ENCODE measurements at regions not wholly inside any gene's neighbourhood (a gene's known extent, or its start where the extent isn't known, plus 50 kb on each side); places are given as distances from the start of the nearest gene placed in this dataset.

DNA sequence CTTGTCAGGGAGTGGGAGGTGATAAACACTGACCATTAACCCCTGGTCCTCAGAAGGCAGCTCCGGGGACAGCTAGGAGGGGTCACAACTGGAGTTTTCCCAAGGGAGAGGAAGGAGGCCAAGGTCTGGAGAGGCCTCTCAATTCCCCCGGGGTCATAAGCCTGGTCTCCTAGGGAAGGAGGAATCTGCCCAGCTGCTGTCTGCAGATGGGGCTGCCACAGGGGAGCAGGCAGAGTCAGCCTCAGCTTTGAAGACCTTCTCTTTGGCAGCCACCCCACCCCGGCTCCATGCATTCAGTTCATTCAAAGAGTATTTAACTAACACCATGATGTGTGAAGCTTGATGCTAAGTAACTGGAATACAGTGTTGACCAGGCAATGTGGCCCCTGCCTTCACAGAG lies 74.6 kb upstream of the HSPA9 start:
- no peak overlapping the region for H3K4me2 ChIP-seq (ENCODE audit: low read depth, low read length)
- H3K4me1 ChIP-seq (ENCODE audit: control insufficient read depth, insufficient read depth, low read length), result peaks cover 6% of the 10 kb centered on the region; the same call in 1 of the 2 replicates
- no peaks in the 10 kb centered on the region for H3K9me3 ChIP-seq (ENCODE audit: control insufficient read depth, insufficient read depth, low read length)
- H3K14ac ChIP-seq (replicated peaks; ENCODE audit: low read depth, low read length), result no peak overlapping the region
- ChIA-PET CTCF (no interaction called here), POLR2A (ENCODE audit: unreplicated experiment) (no interaction called here)
- H2BK15ac ChIP-seq (ENCODE audit: low read depth, low read length), result no peak overlapping the region
- H4K8ac ChIP-seq (ENCODE audit: low read depth in 2 of 2, low read length in 2 of 2), result no peak overlapping the region
- H2BK5ac ChIP-seq (ENCODE audit: low read depth, low read length, poor library complexity, severe bottlenecking), result no peak overlapping the region
- TF ChIP-seq, protein P1, sequence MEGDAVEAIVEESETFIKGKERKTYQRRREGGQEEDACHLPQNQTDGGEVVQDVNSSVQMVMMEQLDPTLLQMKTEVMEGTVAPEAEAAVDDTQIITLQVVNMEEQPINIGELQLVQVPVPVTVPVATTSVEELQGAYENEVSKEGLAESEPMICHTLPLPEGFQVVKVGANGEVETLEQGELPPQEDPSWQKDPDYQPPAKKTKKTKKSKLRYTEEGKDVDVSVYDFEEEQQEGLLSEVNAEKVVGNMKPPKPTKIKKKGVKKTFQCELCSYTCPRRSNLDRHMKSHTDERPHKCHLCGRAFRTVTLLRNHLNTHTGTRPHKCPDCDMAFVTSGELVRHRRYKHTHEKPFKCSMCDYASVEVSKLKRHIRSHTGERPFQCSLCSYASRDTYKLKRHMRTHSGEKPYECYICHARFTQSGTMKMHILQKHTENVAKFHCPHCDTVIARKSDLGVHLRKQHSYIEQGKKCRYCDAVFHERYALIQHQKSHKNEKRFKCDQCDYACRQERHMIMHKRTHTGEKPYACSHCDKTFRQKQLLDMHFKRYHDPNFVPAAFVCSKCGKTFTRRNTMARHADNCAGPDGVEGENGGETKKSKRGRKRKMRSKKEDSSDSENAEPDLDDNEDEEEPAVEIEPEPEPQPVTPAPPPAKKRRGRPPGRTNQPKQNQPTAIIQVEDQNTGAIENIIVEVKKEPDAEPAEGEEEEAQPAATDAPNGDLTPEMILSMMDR (conservative IDR thresholded peaks at IDR 0.05; ENCODE audit: low read depth, low read length), result no peak
- TF ChIP-seq SMC3 (IDR thresholded peaks at IDR 0.05; ENCODE audit: low read depth, low read length), result no peak
- TF ChIP-seq NFE2L2 (IDR thresholded peaks at IDR 0.05; ENCODE audit: low read depth, low read length), result no peak
- TF ChIP-seq FOS (IDR thresholded peaks at IDR 0.05; ENCODE audit: low read depth, low read length), result no peak
- no peak for TF ChIP-seq MAFK (IDR thresholded peaks at IDR 0.05; ENCODE audit: low read depth, low read length)
- TF ChIP-seq RCOR1 (IDR thresholded peaks at IDR 0.05; ENCODE audit: insufficient replicate concordance, low read length), result no peak
- no peak for TF ChIP-seq CEBPB (IDR thresholded peaks at IDR 0.05; ENCODE audit: low read depth, low read length)
- TF ChIP-seq RAD21 (IDR thresholded peaks at IDR 0.05; ENCODE audit: low read length), result no peak
- no peak for TF ChIP-seq POLR2A (IDR thresholded peaks at IDR 0.05; ENCODE audit: low read depth, low read length)
- no peak for TF ChIP-seq MAZ (IDR thresholded peaks at IDR 0.05; ENCODE audit: borderline replicate concordance, low read depth, low read length)
- no peak for TF ChIP-seq BHLHE40 (IDR thresholded peaks at IDR 0.05; ENCODE audit: low read depth, low read length)
- TF ChIP-seq, protein P2, sequence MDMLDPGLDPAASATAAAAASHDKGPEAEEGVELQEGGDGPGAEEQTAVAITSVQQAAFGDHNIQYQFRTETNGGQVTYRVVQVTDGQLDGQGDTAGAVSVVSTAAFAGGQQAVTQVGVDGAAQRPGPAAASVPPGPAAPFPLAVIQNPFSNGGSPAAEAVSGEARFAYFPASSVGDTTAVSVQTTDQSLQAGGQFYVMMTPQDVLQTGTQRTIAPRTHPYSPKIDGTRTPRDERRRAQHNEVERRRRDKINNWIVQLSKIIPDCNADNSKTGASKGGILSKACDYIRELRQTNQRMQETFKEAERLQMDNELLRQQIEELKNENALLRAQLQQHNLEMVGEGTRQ (IDR thresholded peaks at IDR 0.05; ENCODE audit: low read depth, low read length), result no peak
- TF ChIP-seq RFX5 (IDR thresholded peaks at IDR 0.05; ENCODE audit: low read depth, low read length), result no peak
- TF ChIP-seq, protein P3, sequence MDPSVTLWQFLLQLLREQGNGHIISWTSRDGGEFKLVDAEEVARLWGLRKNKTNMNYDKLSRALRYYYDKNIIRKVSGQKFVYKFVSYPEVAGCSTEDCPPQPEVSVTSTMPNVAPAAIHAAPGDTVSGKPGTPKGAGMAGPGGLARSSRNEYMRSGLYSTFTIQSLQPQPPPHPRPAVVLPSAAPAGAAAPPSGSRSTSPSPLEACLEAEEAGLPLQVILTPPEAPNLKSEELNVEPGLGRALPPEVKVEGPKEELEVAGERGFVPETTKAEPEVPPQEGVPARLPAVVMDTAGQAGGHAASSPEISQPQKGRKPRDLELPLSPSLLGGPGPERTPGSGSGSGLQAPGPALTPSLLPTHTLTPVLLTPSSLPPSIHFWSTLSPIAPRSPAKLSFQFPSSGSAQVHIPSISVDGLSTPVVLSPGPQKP (IDR thresholded peaks at IDR 0.05; ENCODE audit: borderline replicate concordance, low read depth, low read length), result no peak
- H4K20me1 ChIP-seq (ENCODE audit: insufficient read depth, low read length), result peaks cover 4% of the 10 kb centered on the region; the same call in 1 of the 2 replicates
- intact Hi-C loops (cut with micrococcal nuclease), result loop anchor here (10.0 kb wide), 1 partner anchor 505 kb away; no protein-coding TSS in a partner anchor
- peaks cover 45% of the 10 kb centered on the region for H3K27me3 ChIP-seq (ENCODE audit: control insufficient read depth, insufficient read depth, low read length)
- no TSS peak for BruUV-seq (replicated peaks)
- no peak overlapping the region for H3K4ac ChIP-seq (ENCODE audit: low read depth, low read length)
- no peak overlapping the region for H4K5ac ChIP-seq (ENCODE audit: low read depth, low read length)
- no peak overlapping the region for H2BK20ac ChIP-seq (ENCODE audit: low read depth, low read length)
- no peak for DNase-seq
- no peak overlapping the region for H3K56ac ChIP-seq (ENCODE audit: extremely low read depth, insufficient read depth, low read length)
- H2BK120ac ChIP-seq (ENCODE audit: low read depth, low read length), result no peak overlapping the region
- no peak overlapping the region for H2AK5ac ChIP-seq (ENCODE audit: low read depth, low read length)
- no CpG with 5 or more reads among the region's 3 CpGs for WGBS, 2 experiments (ENCODE audit: extremely low coverage in 2 of 2, insufficient read length in 1 of 2)
- H3K9me1 ChIP-seq (ENCODE audit: insufficient read depth, low read length), result no peaks in the 10 kb centered on the region
- no peaks in the 10 kb centered on the region for H3K79me1 ChIP-seq (ENCODE audit: low read depth in 1 of 2, low read length in 2 of 2)
- dilution Hi-C loops (cut with HindIII; ENCODE audit: low sequenced_read_pairs, unreplicated experiment), result no loop called here
- no peaks in the 10 kb centered on the region for H3K36me3 ChIP-seq (ENCODE audit: control insufficient read depth, insufficient read depth, low read length)
- no peak overlapping the region for H3K27ac ChIP-seq (ENCODE audit: insufficient read depth, low read length)
- in situ Hi-C loops (cut with MboI; ENCODE audit: low sequenced_read_pairs), result loop anchor here (10.0 kb wide), 1 partner anchor 615 kb away; no protein-coding TSS in a partner anchor
- H3K9ac ChIP-seq (ENCODE audit: low read depth, low read length), result no peak overlapping the region
- no peak overlapping the region for H2AFZ ChIP-seq (replicated peaks; ENCODE audit: low read length, poor library complexity)
- H3K23ac ChIP-seq (ENCODE audit: low read depth, low read length), result no peak overlapping the region
- H2AK9ac ChIP-seq (replicated peaks; ENCODE audit: low read depth, low read length, poor library complexity), result no peak overlapping the region
- no peak overlapping the region for H3K4me3 ChIP-seq (ENCODE audit: insufficient read depth, low read depth, low read length)
- no peak overlapping the region for H3K18ac ChIP-seq (ENCODE audit: low read depth, low read length)
- no peak overlapping the region for H4K91ac ChIP-seq (ENCODE audit: insufficient read depth, low read depth, low read length)
- no peak for ATAC-seq (ENCODE audit: low read depth)

Measured in IMR-90 (cell line).